KBM-7 (cell line): ENCODE measurements at regions not wholly inside any gene's neighbourhood (a gene's known extent, or its start where the extent isn't known, plus 50 kb on each side); places are given as distances from the start of the nearest gene placed in this dataset.
"Not testable (repeated sequence)": the region's sequence is repeated elsewhere in the genome, so short reads cannot be mapped to it uniquely, and the experiment has no call there.

Experiments used
- DNase-seq: peaks from one replicate; pipeline ENCODE4 v3.0.0-alpha.2; 2015
- in situ Hi-C: fragments of 300-500 bp; cut with MboI; formaldehyde crosslinking; loops from 2 replicates; pipeline ENCODE4 v1.14.3; 2020; ENCODE audit warnings: low sequenced_read_pairs, low pct_unique_long_range_greater_than_20kb, mixed read lengths

DNA sequence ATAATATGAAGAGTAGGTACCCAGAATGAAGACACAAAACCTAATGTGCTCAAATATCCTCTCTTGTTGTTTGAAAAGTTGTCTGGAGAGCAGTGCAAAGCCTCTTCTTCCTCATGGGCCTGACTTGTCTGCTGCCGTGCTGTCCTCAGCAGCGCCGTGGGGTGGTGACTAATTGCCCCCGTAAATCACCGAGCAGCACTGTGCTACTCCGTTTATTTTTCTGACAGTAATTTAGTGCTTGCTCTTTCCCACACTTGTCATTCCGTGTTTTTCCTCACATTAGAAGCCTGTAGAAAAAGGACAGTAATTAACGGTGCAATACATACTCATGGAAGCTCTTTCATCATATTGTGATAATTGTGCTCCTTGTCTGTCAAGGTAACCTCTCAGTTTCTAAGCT lies 114.8 kb upstream of the BARHL2 start:
- in situ Hi-C loops: no loop called here

DNA sequence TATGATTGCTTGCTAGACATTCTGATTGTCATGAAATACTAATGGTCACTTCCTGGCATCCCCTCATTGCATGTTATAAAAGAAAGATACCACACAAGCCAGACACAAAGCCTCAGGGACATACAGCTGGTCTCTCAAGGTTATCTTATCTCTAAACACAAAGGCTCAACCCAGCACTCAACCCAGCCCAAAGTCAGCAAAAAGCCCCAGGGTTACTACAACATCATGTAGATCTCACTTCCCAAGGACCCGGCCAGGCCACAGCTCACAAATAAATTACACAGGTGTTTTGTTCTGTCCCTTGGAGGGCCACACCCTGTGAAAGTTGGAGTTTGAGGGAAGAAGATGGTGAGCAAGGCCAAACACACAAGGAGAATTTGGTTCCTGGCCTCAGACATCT lies 109.7 kb upstream of the BARHL2 start:
- DNase-seq: no peak
- in situ Hi-C loops: no loop called here

More for the DNA sequence above, 114.8 kb upstream of the BARHL2 start:
- no peak for DNase-seq

DNA sequence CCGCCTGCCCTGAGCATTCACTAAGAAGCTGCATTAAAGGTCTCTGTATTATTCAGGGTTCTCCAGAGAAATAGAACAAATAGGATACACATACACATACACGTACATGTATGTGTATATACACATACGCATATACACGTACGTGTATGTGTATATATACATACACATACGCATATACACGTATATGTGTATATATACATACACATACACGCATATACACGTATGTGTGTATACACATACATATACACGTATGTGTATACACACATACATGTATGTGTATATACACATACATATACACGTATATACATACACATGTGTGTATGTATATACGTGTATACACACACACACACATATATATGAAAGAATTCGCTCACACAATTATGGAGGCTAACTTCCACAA lies 108.9 kb upstream of the BARHL2 start:
- in situ Hi-C loops: no loop called here
- no peak for DNase-seq

DNA sequence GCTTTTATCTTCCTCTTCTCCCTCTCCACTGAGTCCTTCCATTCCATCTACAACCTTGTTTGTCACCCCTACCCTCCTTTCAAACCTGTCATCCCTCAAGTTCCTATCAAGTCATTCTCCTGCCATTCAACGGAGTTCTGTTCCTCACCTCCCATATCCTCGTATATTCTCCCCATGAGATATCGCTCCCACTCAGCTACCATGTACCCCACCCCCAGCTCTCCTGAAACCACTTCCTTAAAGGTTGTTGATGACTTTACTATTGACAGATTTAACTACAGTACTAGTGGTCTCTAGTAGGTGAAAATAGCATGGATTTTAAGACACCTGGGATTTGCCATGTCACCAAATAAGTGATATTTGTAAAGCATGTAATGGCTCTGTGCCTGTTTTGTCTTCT lies 107.4 kb upstream of the BARHL2 start:
- in situ Hi-C loops: no loop called here
- no peak for DNase-seq

DNA sequence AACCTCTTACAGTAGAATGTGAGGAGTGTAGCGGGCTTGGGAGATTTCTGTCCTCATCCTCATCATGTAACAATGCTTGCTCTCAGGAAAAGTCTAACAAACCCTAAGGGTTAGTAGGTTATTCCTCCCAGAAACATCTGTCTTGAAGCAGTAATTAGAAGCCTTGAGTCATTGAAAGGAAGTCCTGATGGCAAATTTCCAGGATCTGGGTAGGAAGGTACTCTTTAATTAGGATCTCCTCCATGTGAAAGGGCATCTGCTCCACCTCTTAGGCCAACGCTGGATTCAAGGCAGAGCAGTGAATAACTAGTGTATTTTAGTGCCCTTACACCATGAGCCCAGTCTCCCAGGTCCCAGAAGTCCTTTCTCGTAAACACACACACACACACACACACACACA lies 106.6 kb upstream of the BARHL2 start:
- in situ Hi-C loops: no loop called here
- no peak for DNase-seq

DNA sequence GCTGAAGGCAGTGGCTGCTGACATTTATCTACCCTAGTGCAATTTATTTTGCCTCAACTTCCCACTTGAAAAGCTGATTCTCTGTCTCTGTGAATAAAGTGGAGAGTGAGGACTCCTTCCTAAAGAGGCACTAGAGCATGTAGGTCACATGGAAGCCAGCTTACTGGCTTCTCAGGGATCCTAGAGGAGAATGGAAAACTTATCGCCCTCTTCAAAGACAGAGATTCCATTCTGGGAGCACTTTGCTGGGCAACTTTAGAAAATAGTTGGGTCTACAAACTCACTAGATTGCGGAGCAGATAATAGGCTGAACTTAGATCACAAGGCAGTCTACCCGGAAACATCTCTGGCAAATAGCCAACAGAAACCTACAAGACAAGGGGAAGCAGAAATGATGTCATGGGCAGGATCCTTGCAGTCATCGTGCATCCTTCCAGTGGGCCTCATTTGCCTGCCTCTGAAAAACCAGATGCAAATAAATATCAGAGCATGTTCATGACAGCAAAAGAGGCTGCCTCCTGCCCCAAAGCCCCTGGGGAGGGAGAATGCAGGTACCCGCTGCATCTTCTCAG lies 104.8 kb upstream of the BARHL2 start:
- in situ Hi-C loops: no loop called here
- no peak for DNase-seq

DNA sequence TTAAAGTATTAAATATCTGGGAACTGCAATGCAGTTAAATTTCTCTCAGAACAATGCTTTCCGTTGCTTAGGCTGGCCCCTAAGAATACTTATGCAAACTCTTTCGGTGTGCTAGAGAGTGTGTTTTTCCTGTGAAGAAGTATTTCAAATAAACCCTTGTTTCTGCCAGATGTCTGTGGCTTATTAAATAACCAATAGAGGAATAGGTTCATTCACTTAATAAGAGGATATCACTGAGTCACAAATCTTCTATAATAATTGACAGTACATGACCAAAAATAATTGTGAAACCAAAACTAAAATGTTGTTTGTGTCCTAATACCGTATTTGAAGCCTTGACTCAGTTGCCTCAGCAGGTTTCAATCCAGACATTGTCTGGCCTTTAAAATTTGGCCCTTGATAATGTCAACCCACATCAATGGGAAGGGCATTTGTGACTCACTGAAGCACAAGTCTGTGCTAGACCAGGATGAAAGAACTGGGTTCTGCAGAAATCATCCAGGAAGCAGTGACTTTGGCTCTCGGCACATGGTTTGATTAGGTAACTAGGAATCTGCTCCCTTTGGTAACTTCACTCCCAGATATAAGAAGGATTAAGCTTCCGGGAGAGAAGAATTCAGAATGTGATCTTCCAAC lies 104.2 kb upstream of the BARHL2 start:
- in situ Hi-C loops: no loop called here
- DNase-seq: no peak

DNA sequence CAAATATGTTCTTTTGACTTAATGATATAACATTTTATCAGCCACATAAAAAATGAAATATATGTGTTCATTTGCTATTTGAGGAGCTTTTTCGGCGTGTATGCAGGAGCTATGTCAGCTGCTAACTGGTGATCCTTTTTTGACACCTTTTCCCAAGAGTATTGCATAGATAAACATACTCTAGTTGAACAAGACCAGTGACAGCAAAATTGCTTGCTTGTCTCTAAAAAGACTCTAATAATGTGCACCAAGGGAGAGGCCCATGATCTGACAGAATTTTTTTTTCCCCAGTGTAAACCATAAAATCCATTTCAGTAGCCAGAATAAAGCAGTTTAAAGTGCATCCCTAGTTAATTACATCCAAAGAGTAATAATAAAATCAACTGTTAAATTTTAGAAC lies 103.6 kb upstream of the BARHL2 start:
- no peak for DNase-seq
- in situ Hi-C loops: no loop called here

DNA sequence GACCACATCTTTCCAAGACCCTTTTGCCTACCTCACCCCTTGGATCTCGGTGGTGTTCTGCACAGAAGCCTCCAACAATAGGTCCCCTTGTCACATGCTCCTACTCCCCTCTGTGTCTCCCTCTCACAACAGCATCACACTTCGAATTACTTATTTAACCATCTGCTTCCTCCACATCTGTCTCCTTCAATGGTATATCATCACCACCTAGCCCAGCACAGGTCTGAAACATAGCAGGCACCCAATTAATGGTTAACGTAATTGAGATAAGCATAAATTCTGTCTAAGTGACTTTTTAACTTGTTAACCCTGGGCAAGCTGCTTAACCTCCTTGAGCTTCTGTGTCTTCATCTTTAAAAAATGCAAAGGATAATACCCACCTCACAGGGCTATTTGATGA lies 100.3 kb upstream of the BARHL2 start:
- in situ Hi-C loops: no loop called here
- no peak for DNase-seq

DNA sequence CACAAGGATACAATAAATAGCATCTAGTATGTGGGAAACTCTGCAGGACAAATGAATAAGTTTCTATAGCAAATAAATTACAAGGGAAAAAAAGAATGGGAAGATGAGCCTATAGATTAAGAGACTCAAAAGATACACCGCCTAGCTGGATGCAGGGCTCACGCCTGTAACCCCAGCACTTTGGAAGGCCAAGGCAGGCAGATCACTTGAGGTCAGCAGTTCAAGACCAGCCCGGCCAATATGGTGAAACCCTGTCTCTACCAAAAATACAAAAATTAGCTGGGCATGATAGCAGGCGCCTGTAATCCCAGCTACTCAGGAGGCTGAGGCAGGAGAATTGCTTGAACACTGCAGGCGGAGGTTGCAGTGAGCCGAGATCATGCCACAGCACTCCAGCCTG lies 95.1 kb upstream of the BARHL2 start:
- in situ Hi-C loops, DNase-seq: not testable (repeated sequence)

DNA sequence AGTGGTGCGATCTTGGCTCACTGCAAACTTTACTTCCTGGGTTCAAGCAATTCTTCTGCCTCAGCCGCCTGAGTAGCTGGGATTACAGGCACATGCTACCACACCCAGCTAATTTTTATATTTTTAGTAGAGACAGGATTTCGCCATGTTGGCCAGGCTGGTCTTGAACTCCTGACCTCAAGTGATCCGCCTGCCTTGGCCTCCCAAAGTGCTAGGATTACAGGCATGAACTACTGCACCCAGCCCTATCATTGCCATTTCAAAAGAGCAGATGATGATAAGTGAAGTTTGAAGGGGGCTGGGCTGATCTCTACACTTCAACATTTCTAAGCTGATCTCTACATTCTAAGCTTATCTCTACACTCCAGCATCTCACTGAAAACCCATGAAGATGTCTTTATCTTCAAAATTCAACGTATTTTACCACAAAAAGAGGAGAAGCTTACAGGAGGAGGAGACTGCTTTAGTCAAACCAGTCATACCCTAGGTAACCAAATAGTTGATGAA lies 94.4 kb upstream of the BARHL2 start:
- in situ Hi-C loops, DNase-seq: not testable (repeated sequence)

DNA sequence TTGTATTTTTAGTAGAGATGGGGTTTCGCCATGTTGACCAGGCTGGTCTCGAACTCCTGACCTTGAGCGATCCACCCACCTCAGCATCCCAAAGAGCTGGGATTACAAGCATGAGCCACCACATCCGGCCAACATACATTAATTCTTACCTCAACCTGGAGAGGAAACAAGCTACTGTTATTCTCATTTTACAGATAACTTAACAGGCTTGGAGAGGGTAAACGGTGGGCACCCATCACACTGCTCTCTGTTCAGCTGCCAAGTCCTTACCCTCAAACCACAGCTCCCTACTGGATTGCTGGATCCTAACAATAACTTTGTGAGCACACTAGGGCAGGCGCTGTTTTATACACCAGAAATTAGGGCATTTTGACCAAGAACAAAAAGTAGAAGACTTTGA lies 93.6 kb upstream of the BARHL2 start:
- in situ Hi-C loops: no loop called here

DNA sequence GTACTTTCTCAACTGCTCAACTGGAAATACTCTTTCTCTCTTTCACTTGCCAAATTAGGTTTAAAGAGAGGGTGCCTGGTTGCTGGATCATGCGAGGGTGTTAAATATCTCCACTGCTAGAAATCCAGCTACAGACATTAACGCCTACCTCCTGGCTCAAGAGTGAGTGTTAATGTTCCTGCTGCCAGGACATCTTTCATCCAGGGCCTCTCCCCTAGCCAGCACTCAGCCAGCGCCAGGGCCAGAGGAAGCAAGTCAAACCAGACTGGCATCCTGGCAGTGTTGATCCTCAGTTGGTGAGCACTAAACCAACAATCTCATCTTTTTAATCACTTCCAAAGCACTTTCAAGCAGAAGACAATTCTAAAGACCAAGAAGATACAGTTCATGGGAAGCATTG lies 92.9 kb upstream of the BARHL2 start:
- in situ Hi-C loops: no loop called here
- DNase-seq: no peak

More for the DNA sequence above, 93.6 kb upstream of the BARHL2 start:
- DNase-seq: no peak

DNA sequence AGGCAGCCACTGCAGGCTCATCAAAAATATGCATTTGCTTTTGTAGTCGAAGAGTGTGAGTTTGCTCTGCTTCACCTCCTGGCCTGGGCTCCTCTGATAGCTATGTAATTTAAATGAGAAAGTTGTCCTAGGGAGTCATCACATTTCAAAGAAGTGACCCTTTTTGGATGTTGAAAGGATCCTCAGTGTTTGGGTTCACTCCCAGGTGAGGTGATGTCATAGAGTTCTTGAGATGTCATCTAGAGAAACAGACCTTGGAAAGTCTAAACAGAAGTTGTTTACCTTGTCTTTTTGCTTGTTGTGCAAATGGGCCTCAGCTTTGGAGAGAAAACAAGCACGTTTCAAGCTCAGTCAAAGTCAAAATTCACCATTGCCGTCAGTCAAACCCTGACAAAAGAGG lies 92.0 kb upstream of the BARHL2 start:
- in situ Hi-C loops: no loop called here
- DNase-seq: no peak

DNA sequence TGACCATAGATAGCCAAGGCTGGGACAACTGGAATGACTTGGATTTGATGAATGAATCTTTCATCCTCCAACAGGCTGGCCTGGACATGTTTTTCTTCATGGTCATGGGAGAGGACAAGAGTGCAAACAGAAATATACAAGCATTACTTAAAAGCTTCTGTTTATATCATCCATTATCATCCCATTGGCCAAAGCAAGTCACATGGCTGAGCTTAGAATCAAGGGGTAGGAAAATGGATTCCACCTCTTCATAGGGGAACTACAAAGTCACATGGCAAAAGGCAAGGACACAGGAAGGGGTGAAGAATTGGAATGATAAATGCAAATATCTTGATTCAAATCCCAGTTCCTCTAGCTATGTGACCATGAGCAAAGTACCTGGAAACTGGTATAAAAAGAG lies 90.2 kb upstream of the BARHL2 start:
- in situ Hi-C loops: no loop called here
- DNase-seq: no peak

DNA sequence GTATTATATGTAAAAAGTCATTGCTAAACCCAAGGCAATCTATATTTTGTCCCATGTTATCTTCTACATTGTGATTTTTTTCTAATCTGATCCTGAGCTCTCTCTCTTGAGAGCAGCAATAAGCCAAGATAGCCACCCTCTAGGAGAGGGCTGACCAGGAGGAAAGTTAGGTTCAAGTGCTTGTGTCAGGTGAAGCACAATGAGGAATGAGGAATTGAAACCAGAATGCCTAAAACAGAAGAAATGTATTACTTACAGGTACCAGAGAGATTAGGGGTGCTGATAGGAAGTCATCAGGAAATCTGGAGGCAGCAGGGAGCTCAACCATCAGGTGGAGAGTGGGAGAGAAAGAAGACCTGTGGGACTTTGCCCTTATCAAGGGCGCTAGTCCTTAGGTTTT lies 85.5 kb upstream of the BARHL2 start:
- DNase-seq: no peak
- in situ Hi-C loops: no loop called here

DNA sequence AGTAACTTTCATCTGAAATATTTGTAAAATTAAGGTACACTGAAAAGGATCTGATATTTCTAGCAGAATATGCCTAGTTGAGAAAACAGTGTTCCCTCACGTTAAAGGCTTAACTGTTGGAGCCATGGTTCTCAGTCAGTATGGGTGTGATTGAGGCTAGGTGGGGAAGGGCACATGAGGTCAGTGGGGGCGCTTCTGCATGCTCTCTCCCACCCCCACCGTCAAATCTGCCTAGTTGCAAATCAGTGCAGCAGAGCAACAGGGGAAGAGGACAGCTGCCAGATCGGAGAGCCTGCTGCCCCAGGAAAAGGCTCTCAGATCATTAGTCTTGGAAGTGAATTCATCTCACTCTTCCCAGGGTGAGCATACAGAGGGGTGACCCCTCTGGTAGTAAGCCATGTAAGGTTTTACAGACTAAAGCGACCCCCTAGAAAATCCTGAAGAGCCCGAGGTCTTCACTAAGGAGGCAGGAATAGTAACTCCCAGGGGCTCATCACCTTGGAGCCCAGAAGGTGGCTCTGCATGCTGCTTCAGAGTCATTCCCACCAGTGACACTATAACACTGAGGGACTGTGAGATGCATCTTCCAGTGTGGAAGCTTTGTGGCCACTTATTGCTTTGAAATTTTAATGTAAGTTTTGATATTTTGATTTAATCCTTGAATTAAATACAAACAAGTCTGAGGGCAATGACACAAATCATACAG lies 83.1 kb upstream of the BARHL2 start:
- no peak for DNase-seq
- in situ Hi-C loops: no loop called here

DNA sequence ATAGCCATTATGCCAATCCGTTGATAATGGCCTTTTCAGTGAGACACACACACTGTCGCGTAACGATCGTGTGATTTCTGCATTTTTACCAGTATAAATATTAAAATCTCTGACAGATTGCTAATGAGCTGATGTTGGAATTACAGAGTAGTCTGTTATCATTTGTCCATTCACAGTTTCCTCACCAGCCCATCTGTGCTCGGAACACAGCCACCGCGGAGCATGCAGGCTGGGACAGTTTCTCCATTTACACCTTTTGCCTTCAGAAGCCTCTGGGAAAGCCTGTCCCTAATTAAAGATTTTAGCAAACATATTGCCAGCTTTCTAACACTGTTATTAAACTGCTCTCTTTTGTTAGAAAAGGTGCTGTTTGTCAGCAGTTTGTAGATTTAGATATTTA lies 82.2 kb upstream of the BARHL2 start:
- no peak for DNase-seq
- in situ Hi-C loops: no loop called here

DNA sequence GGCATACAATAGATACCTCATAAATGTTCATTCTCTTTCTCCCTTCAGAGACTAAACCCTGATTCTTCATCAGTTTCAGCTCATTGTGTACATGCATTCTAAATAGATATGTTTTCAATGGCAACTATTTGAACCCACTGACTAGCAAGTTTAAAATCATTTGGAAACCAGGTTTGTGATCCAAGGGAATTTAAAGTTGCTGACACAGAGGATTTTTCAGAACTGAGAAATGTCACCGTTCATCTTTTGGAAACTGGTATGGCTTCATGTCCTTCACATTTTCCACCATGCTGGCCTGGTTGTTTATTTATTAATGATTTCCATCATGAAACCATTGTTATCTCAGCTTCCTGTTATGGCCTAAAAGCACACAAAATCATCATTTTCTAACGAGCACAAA lies 81.8 kb upstream of the BARHL2 start:
- in situ Hi-C loops: no loop called here
- no peak for DNase-seq

DNA sequence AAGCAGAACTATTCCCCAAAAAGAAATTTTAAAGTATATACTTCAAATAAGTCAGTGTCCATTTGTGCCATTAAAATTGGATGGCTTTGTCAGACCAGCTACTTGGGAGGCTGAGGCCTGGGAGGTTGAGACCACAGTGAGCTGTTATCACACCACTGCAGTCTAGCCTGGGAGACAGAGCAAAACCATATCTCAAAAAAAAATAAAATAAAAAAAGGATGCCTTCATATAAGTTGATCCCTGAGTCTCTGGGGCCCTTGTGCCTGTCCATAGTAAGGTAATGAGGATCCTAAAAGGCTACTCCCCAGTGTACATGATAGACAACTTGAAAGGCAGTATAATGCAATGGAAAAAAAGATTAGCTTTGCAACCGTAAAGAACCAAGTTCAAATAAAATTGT lies 81.2 kb upstream of the BARHL2 start:
- in situ Hi-C loops: no loop called here
- no peak for DNase-seq

DNA sequence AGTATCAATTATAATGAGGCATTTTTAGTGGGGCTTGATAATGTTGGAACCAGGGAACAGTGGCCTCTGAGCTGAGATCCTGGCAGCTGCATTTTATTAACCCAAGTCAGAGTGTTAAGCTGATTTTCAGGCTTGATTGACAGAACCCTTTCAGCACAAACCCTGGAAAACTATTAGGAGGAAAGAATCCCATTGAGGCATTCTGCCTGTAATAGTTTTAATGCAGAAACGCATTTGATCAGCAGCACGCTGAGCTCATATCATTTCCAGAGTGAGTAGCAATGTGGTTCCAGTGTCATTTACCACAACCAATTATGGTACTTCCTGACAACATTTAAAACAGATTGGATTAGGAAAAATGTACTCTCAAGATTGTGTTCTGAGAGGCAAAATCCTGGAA lies 78.3 kb upstream of the BARHL2 start:
- DNase-seq: no peak
- in situ Hi-C loops: no loop called here
